Neural progenitor cell (in vitro differentiated cells): ENCODE measurements at regions not wholly inside any gene's neighbourhood (a gene's known extent, or its start where the extent isn't known, plus 50 kb on each side); places are given as distances from the start of the nearest gene placed in this dataset.

Experiments
- DNase-seq: peaks from one replicate; pipeline ENCODE4 v3.0.0-alpha.2; 2016; ENCODE audit warnings: low spot score
- H2AFZ ChIP-seq: fragments of 200-600 bp; sonication (generic); replicated peaks from 2 replicates; pipeline ENCODE4 v1.6.1; 2016; ENCODE audit warnings: antibody characterized with exemption
- H3F3A ChIP-seq: fragments of 200-600 bp; sonication (generic); 2 replicates; pipeline ENCODE4 v1.6.1; 2016; ENCODE audit warnings: antibody characterized with exemption, low read depth
- H3K27ac ChIP-seq: fragments of 200-600 bp; sonication (generic); 2 replicates; pipeline ENCODE4 v1.5.1; 2016; ENCODE audit warnings: mild to moderate bottlenecking
- H3K27me3 ChIP-seq: fragments of 200-600 bp; sonication (generic); 2 replicates; pipeline ENCODE4 v1.6.1; 2016; ENCODE audit warnings: mild to moderate bottlenecking, moderate library complexity
- H3K36me3 ChIP-seq: fragments of 200-600 bp; sonication (generic); 2 replicates; pipeline ENCODE4 v1.5.1; 2016
- H3K4me1 ChIP-seq: fragments of 200-600 bp; sonication (generic); 2 replicates; pipeline ENCODE4 v1.6.1; 2016; ENCODE audit warnings: mixed run types
- H3K4me2 ChIP-seq: fragments of 200-600 bp; sonication (generic); 2 replicates; pipeline ENCODE4 v1.6.1; 2016
- H3K4me3 ChIP-seq: fragments of 200-600 bp; sonication (generic); 2 replicates; pipeline ENCODE4 v1.5.1; 2016
- H3K79me2 ChIP-seq: fragments of 200-600 bp; sonication (generic); 2 replicates; pipeline ENCODE4 v1.6.1; 2016; ENCODE audit warnings: low read depth
- H3K9ac ChIP-seq: fragments of 200-600 bp; sonication (generic); 2 replicates; pipeline ENCODE4 v1.6.1; 2016
- H3K9me3 ChIP-seq: fragments of 200-600 bp; sonication (generic); 2 replicates; pipeline ENCODE4 v1.5.1; 2016; ENCODE audit warnings: low read depth
- H4K20me1 ChIP-seq: fragments of 200-600 bp; sonication (generic); 2 replicates; pipeline ENCODE4 v1.6.1; 2016; ENCODE audit warnings: low read depth
- H3K27ac Mint-ChIP-seq: 3 replicates; pipeline ENCODE4 v1.8.0; 2021; ENCODE audit warnings: mixed read lengths
- H3K27me3 Mint-ChIP-seq: 2 replicates; pipeline ENCODE4 v1.8.0; 2022; ENCODE audit warnings: low read depth, mild to moderate bottlenecking, inconsistent platforms, moderate library complexity, mixed read lengths; ENCODE audit not compliant: insufficient read depth
- H3K36me3 Mint-ChIP-seq: 3 replicates; pipeline ENCODE4 v1.8.0; 2021; ENCODE audit warnings: mixed read lengths
- H3K4me1 Mint-ChIP-seq: 3 replicates; pipeline ENCODE4 v1.8.0; 2021; ENCODE audit warnings: mixed read lengths
- H3K4me3 Mint-ChIP-seq: 3 replicates; pipeline ENCODE4 v1.8.0; 2021; ENCODE audit warnings: mild to moderate bottlenecking, moderate library complexity, mixed read lengths
- H3K9me3 Mint-ChIP-seq: 3 replicates; pipeline ENCODE4 v1.8.0; 2020; ENCODE audit warnings: mixed read lengths
- EZH2 ChIP-seq: fragments of 200-600 bp; sonication (generic); IDR thresholded peaks from 2 replicates; pipeline ENCODE4 v1.6.1; 2017; ENCODE audit warnings: antibody characterized with exemption, mild to moderate bottlenecking, moderate library complexity
- EZH2phosphoT487 ChIP-seq: fragments of 200-600 bp; sonication (generic); IDR thresholded peaks from 2 replicates; pipeline ENCODE4 v1.6.1; 2017; ENCODE audit warnings: antibody characterized with exemption
- TF ChIP-seq, protein P1 (sequence below): fragments of 200-600 bp; sonication (generic); IDR thresholded peaks from 2 replicates; pipeline ENCODE4 v1.5.1; 2017; ENCODE audit warnings: antibody characterized with exemption, mild to moderate bottlenecking

DNA sequence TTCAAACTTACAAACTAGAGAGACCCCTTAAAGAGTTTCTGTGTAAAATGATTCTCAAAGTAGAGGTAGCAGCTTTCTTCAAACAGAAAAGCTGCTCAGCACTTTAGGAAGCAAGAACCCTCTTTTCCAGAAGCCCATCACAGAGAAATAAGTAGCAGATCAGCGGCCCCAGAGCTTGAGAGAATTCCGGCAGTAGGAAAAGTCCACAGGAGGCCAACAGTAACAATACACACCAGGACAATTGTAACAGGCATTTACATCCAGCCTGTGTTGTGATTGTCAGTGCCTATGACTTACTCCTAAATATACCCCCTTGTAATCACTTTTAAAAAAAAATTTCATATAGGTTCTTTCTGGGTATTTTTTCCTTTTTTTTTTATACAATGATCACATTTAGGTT lies 161.4 kb upstream of the ACVR2A start:
- H3K27me3 ChIP-seq: no peaks in the 10 kb centered on the region
- no peaks in the 10 kb centered on the region for H3K36me3 Mint-ChIP-seq
- peak overlapping the region; percentile 19 for H3K27ac Mint-ChIP-seq
- H3K27me3 Mint-ChIP-seq: peaks cover 3% of the 10 kb centered on the region
- H4K20me1 ChIP-seq: no peaks in the 10 kb centered on the region
- no peak for TF ChIP-seq EZH2phosphoT487
- TF ChIP-seq, protein P1, sequence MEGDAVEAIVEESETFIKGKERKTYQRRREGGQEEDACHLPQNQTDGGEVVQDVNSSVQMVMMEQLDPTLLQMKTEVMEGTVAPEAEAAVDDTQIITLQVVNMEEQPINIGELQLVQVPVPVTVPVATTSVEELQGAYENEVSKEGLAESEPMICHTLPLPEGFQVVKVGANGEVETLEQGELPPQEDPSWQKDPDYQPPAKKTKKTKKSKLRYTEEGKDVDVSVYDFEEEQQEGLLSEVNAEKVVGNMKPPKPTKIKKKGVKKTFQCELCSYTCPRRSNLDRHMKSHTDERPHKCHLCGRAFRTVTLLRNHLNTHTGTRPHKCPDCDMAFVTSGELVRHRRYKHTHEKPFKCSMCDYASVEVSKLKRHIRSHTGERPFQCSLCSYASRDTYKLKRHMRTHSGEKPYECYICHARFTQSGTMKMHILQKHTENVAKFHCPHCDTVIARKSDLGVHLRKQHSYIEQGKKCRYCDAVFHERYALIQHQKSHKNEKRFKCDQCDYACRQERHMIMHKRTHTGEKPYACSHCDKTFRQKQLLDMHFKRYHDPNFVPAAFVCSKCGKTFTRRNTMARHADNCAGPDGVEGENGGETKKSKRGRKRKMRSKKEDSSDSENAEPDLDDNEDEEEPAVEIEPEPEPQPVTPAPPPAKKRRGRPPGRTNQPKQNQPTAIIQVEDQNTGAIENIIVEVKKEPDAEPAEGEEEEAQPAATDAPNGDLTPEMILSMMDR: no peak
- TF ChIP-seq EZH2: no peak
- H3K9me3 ChIP-seq: no peaks in the 10 kb centered on the region
- H3F3A ChIP-seq: peaks cover 11% of the 10 kb centered on the region
- peak; percentile 74 for DNase-seq
- peak overlapping the region; percentile 49 for H3K4me2 ChIP-seq
- H3K79me2 ChIP-seq: no peaks in the 10 kb centered on the region
- H3K36me3 ChIP-seq: no peaks in the 10 kb centered on the region
- peaks cover 29% of the 10 kb centered on the region for H3K4me1 ChIP-seq
- peaks cover 3% of the 10 kb centered on the region for H3K9me3 Mint-ChIP-seq
- no peak overlapping the region for H3K9ac ChIP-seq
- no peak overlapping the region for H3K4me3 Mint-ChIP-seq
- H2AFZ ChIP-seq: no peak overlapping the region
- no peak overlapping the region for H3K4me3 ChIP-seq
- peaks cover 20% of the 10 kb centered on the region for H3K4me1 Mint-ChIP-seq
- H3K27ac ChIP-seq: peak overlapping the region; percentile 77

DNA sequence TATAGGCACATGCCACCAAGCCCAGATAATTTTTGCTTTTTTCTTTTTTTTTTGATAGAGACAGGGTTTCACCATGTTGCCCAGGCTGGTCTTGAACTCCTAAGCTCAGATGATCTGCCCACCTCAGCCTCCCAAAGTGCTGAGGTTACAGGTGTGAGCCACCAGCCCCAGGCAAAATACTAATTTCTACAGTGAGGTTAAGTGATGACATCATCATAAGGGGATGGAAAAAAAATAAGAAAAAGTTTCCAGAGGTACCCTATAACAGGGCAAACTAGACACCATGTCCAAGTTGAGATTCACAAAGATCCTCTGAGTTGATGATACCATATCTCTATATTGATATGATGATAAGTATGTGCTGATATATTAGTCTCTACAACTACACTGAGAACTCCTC lies 163.7 kb upstream of the ACVR2A start:
- Histone ChIP-seq H3K27me3 (no peaks in the 10 kb centered on the region), H3K9me3 (no peaks in the 10 kb centered on the region), H3K36me3 (no peaks in the 10 kb centered on the region), H3K79me2 (no peaks in the 10 kb centered on the region), H3F3A (peaks cover 11% of the 10 kb centered on the region), H3K4me2 (no peak overlapping the region), H3K27ac (no peak overlapping the region), H3K4me3 (no peak overlapping the region), H4K20me1 (no peaks in the 10 kb centered on the region), H3K4me1 (peaks cover 29% of the 10 kb centered on the region), H2AFZ (no peak overlapping the region), H3K9ac (no peak overlapping the region)
- Mint-ChIP-seq H3K27me3 (peaks cover 3% of the 10 kb centered on the region), H3K4me1 (peaks cover 20% of the 10 kb centered on the region), H3K36me3 (no peaks in the 10 kb centered on the region), H3K27ac (no peak overlapping the region), H3K4me3 (no peak overlapping the region), H3K9me3 (peaks cover 3% of the 10 kb centered on the region)
- TF ChIP-seq EZH2: no peak
- TF ChIP-seq EZH2phosphoT487: no peak
- TF ChIP-seq, protein P1: no peak
- DNase-seq: no peak

DNA sequence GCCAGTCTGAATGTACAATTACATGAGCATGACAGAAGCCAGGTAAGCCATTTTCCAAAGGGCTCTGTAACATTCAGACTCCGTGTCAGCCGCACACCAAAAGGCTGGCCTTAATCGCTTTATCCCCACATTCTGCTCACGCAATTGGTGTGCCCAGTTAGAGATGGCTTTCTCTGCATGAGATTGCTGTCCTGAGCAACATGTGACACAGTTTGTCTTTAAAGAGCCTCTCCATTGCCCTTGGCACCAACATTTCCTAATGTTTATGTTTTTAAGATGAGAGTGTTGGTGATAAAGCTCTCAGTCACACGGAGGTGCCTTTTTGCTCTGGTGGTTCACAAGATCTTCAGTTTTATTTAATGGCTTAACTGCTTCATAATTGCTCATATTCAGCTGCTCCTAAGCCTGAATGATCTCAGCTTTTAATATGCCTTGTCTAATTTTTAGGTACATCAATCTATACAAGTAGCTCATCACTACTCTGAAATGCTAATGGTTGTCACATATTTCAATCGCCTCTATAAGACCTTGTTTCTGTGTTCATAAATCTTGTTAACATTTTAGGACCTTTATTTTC lies 164.8 kb upstream of the ACVR2A start:
- Histone ChIP-seq H2AFZ (peak overlapping the region; percentile 0), H3K36me3 (no peaks in the 10 kb centered on the region), H3K9me3 (no peaks in the 10 kb centered on the region), H3K27ac (no peak overlapping the region), H3K79me2 (no peaks in the 10 kb centered on the region), H4K20me1 (no peaks in the 10 kb centered on the region), H3F3A (peaks cover 11% of the 10 kb centered on the region), H3K4me2 (no peak overlapping the region), H3K4me3 (no peak overlapping the region), H3K9ac (no peak overlapping the region), H3K27me3 (no peaks in the 10 kb centered on the region), H3K4me1 (peaks cover 29% of the 10 kb centered on the region)
- peaks cover 2% of the 10 kb centered on the region for H3K9me3 Mint-ChIP-seq
- H3K36me3 Mint-ChIP-seq: no peaks in the 10 kb centered on the region
- H3K4me3 Mint-ChIP-seq: no peak overlapping the region
- DNase-seq: no peak
- H3K27me3 Mint-ChIP-seq: peaks cover 5% of the 10 kb centered on the region
- H3K4me1 Mint-ChIP-seq: peaks cover 20% of the 10 kb centered on the region
- no peak overlapping the region for H3K27ac Mint-ChIP-seq
- no peak for TF ChIP-seq EZH2phosphoT487
- no peak for TF ChIP-seq EZH2
- TF ChIP-seq, protein P1: no peak
